HL-60 (cell line): ENCODE measurements at regions not wholly inside any gene's neighbourhood (a gene's known extent, or its start where the extent isn't known, plus 50 kb on each side); places are given as distances from the start of the nearest gene placed in this dataset.

Experiments
- GABPA ChIP-seq: IDR thresholded peaks from 2 replicates; pipeline ENCODE4 v1.6.1; 2012; ENCODE audit warnings: low read depth
- POLR2AphosphoS5 ChIP-seq: IDR thresholded peaks from 2 replicates; pipeline ENCODE4 v1.6.1; 2012; ENCODE audit warnings: low read depth
- SPI1 ChIP-seq: IDR thresholded peaks from 2 replicates; pipeline ENCODE4 v1.6.1; 2012; ENCODE audit warnings: low read depth, mild to moderate bottlenecking, borderline replicate concordance
- TF ChIP-seq, protein P1 (sequence below): IDR thresholded peaks from one replicate; pipeline ENCODE4 v1.5.1; 2011; ENCODE audit warnings: low read length, control low read depth, inconsistent platforms; ENCODE audit not compliant: insufficient read depth
- TF ChIP-seq, protein P2 (sequence below): IDR thresholded peaks from 2 replicates; pipeline ENCODE4 v1.6.1; 2012; ENCODE audit warnings: low read depth; ENCODE audit not compliant: insufficient replicate concordance

GRCh38 chr6:144883915-144884314, 598.8 kb downstream of the UTRN start:
- TF ChIP-seq, protein P1, sequence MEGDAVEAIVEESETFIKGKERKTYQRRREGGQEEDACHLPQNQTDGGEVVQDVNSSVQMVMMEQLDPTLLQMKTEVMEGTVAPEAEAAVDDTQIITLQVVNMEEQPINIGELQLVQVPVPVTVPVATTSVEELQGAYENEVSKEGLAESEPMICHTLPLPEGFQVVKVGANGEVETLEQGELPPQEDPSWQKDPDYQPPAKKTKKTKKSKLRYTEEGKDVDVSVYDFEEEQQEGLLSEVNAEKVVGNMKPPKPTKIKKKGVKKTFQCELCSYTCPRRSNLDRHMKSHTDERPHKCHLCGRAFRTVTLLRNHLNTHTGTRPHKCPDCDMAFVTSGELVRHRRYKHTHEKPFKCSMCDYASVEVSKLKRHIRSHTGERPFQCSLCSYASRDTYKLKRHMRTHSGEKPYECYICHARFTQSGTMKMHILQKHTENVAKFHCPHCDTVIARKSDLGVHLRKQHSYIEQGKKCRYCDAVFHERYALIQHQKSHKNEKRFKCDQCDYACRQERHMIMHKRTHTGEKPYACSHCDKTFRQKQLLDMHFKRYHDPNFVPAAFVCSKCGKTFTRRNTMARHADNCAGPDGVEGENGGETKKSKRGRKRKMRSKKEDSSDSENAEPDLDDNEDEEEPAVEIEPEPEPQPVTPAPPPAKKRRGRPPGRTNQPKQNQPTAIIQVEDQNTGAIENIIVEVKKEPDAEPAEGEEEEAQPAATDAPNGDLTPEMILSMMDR = no peak
- TF ChIP-seq POLR2AphosphoS5 = no peak
- TF ChIP-seq, protein P2, sequence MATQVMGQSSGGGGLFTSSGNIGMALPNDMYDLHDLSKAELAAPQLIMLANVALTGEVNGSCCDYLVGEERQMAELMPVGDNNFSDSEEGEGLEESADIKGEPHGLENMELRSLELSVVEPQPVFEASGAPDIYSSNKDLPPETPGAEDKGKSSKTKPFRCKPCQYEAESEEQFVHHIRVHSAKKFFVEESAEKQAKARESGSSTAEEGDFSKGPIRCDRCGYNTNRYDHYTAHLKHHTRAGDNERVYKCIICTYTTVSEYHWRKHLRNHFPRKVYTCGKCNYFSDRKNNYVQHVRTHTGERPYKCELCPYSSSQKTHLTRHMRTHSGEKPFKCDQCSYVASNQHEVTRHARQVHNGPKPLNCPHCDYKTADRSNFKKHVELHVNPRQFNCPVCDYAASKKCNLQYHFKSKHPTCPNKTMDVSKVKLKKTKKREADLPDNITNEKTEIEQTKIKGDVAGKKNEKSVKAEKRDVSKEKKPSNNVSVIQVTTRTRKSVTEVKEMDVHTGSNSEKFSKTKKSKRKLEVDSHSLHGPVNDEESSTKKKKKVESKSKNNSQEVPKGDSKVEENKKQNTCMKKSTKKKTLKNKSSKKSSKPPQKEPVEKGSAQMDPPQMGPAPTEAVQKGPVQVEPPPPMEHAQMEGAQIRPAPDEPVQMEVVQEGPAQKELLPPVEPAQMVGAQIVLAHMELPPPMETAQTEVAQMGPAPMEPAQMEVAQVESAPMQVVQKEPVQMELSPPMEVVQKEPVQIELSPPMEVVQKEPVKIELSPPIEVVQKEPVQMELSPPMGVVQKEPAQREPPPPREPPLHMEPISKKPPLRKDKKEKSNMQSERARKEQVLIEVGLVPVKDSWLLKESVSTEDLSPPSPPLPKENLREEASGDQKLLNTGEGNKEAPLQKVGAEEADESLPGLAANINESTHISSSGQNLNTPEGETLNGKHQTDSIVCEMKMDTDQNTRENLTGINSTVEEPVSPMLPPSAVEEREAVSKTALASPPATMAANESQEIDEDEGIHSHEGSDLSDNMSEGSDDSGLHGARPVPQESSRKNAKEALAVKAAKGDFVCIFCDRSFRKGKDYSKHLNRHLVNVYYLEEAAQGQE = no peak
- no peak for TF ChIP-seq SPI1
- no peak for TF ChIP-seq GABPA
